Upper lobe of left lung (tissue), 6 donors: ENCODE measurements at regions not wholly inside any gene's neighbourhood (a gene's known extent, or its start where the extent isn't known, plus 50 kb on each side); places are given as distances from the start of the nearest gene placed in this dataset.
"Not testable (repeated sequence)": the region's sequence is repeated elsewhere in the genome, so short reads cannot be mapped to it uniquely, and the experiment has no call there.

Experiments used
- ATAC-seq, 2 donors: fragments of 200-7000 bp; cut with Tn5 transposase; one replicate each; pipeline ENCODE4 v1.9.1; 2022; ENCODE audit warnings: mild to moderate bottlenecking in 2 of 2, moderate library complexity in 2 of 2; ENCODE audit not compliant: low FRiP score in 2 of 2
- DNase-seq, 2 donors: peaks; one replicate each; pipeline ENCODE4 v3.0.0-alpha.2; 2019 to 2020
- H3K27ac ChIP-seq, 4 donors: fragments of 200-600 bp; sonication (generic); one replicate each; pipeline ENCODE4 v1.5.1; 2016 to 2019
- H3K27me3 ChIP-seq, 4 donors: fragments of 200-600 bp; sonication (generic); one replicate each; pipeline ENCODE4 v1.5.1; 2017 to 2019
- H3K36me3 ChIP-seq, 4 donors: fragments of 200-600 bp; sonication (generic); one replicate each; pipeline ENCODE4 v1.5.1; 2016 to 2019
- H3K4me1 ChIP-seq, 4 donors: fragments of 200-600 bp; sonication (generic); one replicate each; pipeline ENCODE4 v1.5.1; 2018 to 2019
- H3K4me3 ChIP-seq, 4 donors: fragments of 200-600 bp; sonication (generic); one replicate each; pipeline ENCODE4 v1.5.1; 2017 to 2019; ENCODE audit warnings: mild to moderate bottlenecking in 2 of 4, moderate library complexity in 1 of 4
- H3K9me3 ChIP-seq, 4 donors: fragments of 200-600 bp; sonication (generic); one replicate each; pipeline ENCODE4 v1.5.1; 2018 to 2019
- CTCF ChIP-seq, 6 experiments: fragments of 450-650 bp in 4 of 6; fragments of 200-600 bp in 2 of 6; sonication (generic) in 2 of 6; IDR thresholded peaks; one replicate each; pipeline ENCODE4 v1.5.1; 2016 to 2019; ENCODE audit warnings: antibody characterized with exemption in 6 of 6
- EP300 ChIP-seq, 4 donors: sonication (generic); formaldehyde crosslinking; IDR thresholded peaks; one replicate each; pipeline ENCODE4 v1.5.1; 2017; ENCODE audit warnings: antibody characterized with exemption in 4 of 4, control low read depth in 2 of 4
- POLR2A ChIP-seq, 4 donors: fragments of 450-650 bp; IDR thresholded peaks; one replicate each; pipeline ENCODE4 v1.5.1; 2016 to 2017; ENCODE audit warnings: antibody characterized with exemption in 4 of 4, mild to moderate bottlenecking in 2 of 4
- POLR2AphosphoS5 ChIP-seq, 2 donors: sonication (generic); formaldehyde crosslinking; IDR thresholded peaks; one replicate each; pipeline ENCODE4 v1.5.1; 2017; ENCODE audit warnings: antibody characterized with exemption in 2 of 2
- WGBS, 2 donors: methylation state at CpG; one replicate each; pipeline ENCODE4 v1.1.5; 2017 to 2018; 5-methylcytosine and 5-hydroxymethylcytosine counted together
- donor health status: DM: no; HTN: no; CAD: no; lungs with moderate emphysema.
- donor health status: DM: no; HTN: yes; CAD: no; lungs with severe emphysema.

DNA sequence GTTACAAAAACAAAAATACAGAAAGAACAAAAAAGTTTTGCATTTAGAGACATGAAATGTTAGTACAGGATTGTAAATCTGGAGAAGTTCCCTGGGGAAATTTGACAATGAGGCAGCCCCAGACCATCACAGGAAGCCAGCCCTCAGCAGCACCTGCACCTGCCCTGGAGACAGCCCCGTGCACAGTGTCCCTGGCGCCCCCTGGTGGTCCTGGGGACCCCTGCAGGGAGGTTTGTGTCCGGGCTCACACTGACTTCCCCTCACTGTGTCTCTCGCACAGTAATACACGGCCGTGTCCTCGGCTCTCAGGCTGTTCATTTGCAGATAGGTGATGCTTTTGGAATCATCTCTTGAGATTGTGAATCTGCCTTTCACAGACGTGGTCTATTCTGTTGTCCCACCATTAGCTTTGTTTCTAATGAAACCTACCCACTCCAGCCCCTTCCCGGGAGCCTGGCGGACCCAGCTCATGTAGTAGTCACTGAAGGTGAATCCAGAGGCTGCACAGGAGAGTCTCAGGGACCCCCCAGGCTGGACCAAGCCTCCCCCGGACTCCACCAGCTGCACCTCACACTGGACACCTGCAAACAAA lies 1248.6 kb downstream of the TMEM121 start:
- H3K36me3 ChIP-seq, H3K9me3 ChIP-seq, H3K27me3 ChIP-seq, H3K4me1 ChIP-seq, ATAC-seq, H3K27ac ChIP-seq, H3K4me3 ChIP-seq: not testable (repeated sequence)
- TF ChIP-seq CTCF (IDR thresholded peaks at IDR 0.05): peak in 4 of 6 experiments; percentile 29 to 57 (median 44)
- peak; percentile 40 to 72 for DNase-seq
- 33 to 42% methylated on average over 11 of the region's 11 CpGs for WGBS, 2 donors

GRCh38 chr14:106776395-106776983 lies 1250.1 kb downstream of the TMEM121 start:
- WGBS, 2 donors: 48 to 71% methylated on average over 4 of the region's 4 CpGs
- ATAC-seq: no peak
- H3K4me3 ChIP-seq: no peak overlapping the region
- H3K36me3 ChIP-seq: no peaks in the 10 kb centered on the region
- H3K4me1 ChIP-seq: no peaks in the 10 kb centered on the region
- DNase-seq: no peak
- no peak overlapping the region for H3K27ac ChIP-seq
- H3K27me3 ChIP-seq: no peaks in the 10 kb centered on the region
- no peaks in the 10 kb centered on the region for H3K9me3 ChIP-seq
- no peak for TF ChIP-seq EP300 (IDR thresholded peaks at IDR 0.05)
- no peak for TF ChIP-seq POLR2AphosphoS5 (IDR thresholded peaks at IDR 0.05)
- no peak for TF ChIP-seq POLR2A (IDR thresholded peaks at IDR 0.05)
- no peak for TF ChIP-seq CTCF (IDR thresholded peaks at IDR 0.05)

GRCh38 chr14:106778986-106779385 lies 1252.6 kb downstream of the TMEM121 start:
- no peak for ATAC-seq
- H3K27me3 ChIP-seq: no peaks in the 10 kb centered on the region

GRCh38 chr14:106786697-106787096 lies 1260.3 kb downstream of the TMEM121 start:
- no peak overlapping the region for H3K27ac ChIP-seq
- no peak for DNase-seq
- H3K36me3 ChIP-seq: no peaks in the 10 kb centered on the region
- 15 to 29% methylated on average over 1 of the region's 1 CpG for WGBS, 2 donors
- H3K27me3 ChIP-seq: no peaks in the 10 kb centered on the region
- no peak for ATAC-seq
- no peak for TF ChIP-seq EP300 (IDR thresholded peaks at IDR 0.05)
- TF ChIP-seq CTCF (IDR thresholded peaks at IDR 0.05): no peak
- no peak for TF ChIP-seq POLR2AphosphoS5 (IDR thresholded peaks at IDR 0.05)
- TF ChIP-seq POLR2A (IDR thresholded peaks at IDR 0.05): no peak
- no peaks in the 10 kb centered on the region for H3K4me1 ChIP-seq
- no peaks in the 10 kb centered on the region for H3K9me3 ChIP-seq
- no peak overlapping the region for H3K4me3 ChIP-seq

More at GRCh38 chr14:106778986-106779385, 1252.6 kb downstream of the TMEM121 start:
- Histone ChIP-seq H3K36me3 (no peaks in the 10 kb centered on the region), H3K4me3 (no peak overlapping the region), H3K9me3 (no peaks in the 10 kb centered on the region), H3K27ac (no peak overlapping the region), H3K4me1 (no peaks in the 10 kb centered on the region)
- no peak for DNase-seq
- no peak for TF ChIP-seq EP300 (IDR thresholded peaks at IDR 0.05)
- TF ChIP-seq CTCF (IDR thresholded peaks at IDR 0.05): no peak
- TF ChIP-seq POLR2A (IDR thresholded peaks at IDR 0.05): no peak
- no peak for TF ChIP-seq POLR2AphosphoS5 (IDR thresholded peaks at IDR 0.05)

DNA sequence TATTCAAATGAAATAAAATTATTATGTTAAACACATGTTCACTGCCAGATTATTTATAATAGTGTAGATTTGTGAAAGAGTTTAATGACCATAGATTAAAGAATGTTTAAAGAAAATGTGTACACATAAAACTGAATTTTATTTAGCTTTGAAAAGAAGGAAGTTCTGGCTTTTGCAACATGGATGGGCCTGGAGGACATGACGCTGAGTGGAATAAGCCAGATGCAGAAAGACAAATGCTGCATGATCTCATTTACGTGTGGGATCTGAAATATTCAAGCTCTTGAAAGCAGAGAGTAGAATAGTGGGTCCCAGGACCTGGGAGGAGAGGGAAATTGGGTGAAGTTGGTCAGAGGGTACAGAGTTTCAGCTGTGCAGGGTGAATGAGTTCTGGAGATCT lies 1261.2 kb downstream of the TMEM121 start:
- 41 to 54% methylated on average over 2 of the region's 2 CpGs for WGBS, 2 donors
- Histone ChIP-seq H3K4me3 (no peak overlapping the region), H3K27ac (no peak overlapping the region), H3K4me1 (no peaks in the 10 kb centered on the region), H3K9me3 (no peaks in the 10 kb centered on the region), H3K36me3 (no peaks in the 10 kb centered on the region), H3K27me3 (no peaks in the 10 kb centered on the region)
- TF ChIP-seq POLR2A (IDR thresholded peaks at IDR 0.05): no peak
- TF ChIP-seq CTCF (IDR thresholded peaks at IDR 0.05): no peak
- no peak for TF ChIP-seq POLR2AphosphoS5 (IDR thresholded peaks at IDR 0.05)
- no peak for TF ChIP-seq EP300 (IDR thresholded peaks at IDR 0.05)
- ATAC-seq (no peak), DNase-seq (no peak)
